ENCODE measurements at regions not wholly inside any gene's neighbourhood (a gene's known extent, or its start where the extent isn't known, plus 50 kb on each side); places are given as distances from the start of the nearest gene placed in this dataset.

DNA sequence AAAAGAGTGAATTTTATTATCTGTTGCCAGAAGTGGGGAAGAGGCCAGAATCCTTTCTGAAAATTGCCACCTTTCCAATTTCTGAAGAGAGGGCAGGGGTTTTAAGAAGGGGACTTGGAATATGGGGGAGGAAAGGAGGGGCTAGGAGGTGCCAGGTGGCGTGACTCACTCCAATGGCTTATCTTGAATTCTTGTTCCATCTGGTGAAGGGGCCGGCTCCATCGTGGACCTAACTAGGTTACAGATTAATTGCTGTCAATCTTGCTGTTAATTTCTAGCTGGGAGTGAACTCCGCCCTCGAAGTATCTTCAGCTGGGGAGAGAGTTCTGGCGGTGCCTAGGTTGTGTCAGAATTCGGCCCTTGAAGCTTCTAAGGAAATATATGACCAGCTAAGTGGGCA lies 138.7 kb downstream of the YTHDC2 start:
- DNase-seq (ENCODE audit: insufficient read length) (no peak), FAIRE-seq (no peak)
- TF ChIP-seq TAF1 (IDR thresholded peaks at IDR 0.05; ENCODE audit: borderline replicate concordance, low read depth, low read length): no peak
- TF ChIP-seq POLR2A (IDR thresholded peaks at IDR 0.05; ENCODE audit: low read depth, low read length): no peak
- TF ChIP-seq POLR2AphosphoS5 (IDR thresholded peaks at IDR 0.05; ENCODE audit: low read depth, low read length): no peak

DNA sequence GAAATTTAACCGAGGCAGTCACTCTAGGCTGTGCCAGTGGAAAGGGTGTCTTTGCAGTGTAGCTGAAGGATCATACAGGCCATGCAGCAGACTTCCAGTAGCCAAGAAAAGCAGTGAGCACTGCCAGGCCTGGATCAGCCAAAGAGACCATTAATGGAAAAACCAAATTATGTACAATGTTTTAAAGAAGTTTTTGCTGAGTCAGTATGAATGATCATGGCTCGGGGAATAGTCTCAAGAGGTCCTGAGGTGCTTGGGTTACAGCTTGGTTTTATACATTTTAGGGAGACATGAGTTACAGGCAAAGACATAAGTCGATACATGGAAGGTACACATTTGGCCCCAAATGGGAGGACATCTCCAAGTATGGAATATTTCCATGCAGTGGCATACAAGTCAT lies 141.3 kb downstream of the YTHDC2 start:
- FAIRE-seq: no peak
- no peak for DNase-seq (ENCODE audit: insufficient read length)

DNA sequence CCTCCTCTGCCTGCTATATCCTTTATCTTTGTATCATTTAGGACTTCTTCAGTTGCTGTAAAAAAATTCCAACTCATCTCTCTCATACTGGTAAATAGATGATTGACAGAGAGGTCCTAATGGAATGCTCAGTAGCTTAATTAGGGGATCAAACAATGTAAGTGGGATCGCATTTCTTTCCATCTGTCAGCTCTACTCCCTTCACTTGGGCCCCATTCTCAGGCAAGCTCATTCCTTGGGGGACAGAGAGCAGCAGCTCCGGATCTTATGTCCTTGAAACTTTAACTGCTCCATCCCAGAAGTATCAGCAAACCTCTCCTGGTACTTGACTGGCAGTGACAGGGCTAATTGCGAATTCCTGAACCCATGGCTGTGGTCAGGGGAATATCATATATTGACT lies 146.7 kb downstream of the YTHDC2 start:
- DNase-seq (ENCODE audit: insufficient read length) (no peak), FAIRE-seq (no peak)
- TF ChIP-seq TAF1 (IDR thresholded peaks at IDR 0.05; ENCODE audit: borderline replicate concordance, low read depth, low read length): no peak
- no peak for TF ChIP-seq POLR2A (IDR thresholded peaks at IDR 0.05; ENCODE audit: low read depth, low read length)
- TF ChIP-seq POLR2AphosphoS5 (IDR thresholded peaks at IDR 0.05; ENCODE audit: low read depth, low read length): no peak

More for the DNA sequence above, 141.3 kb downstream of the YTHDC2 start:
- TF ChIP-seq TAF1 (IDR thresholded peaks at IDR 0.05; ENCODE audit: borderline replicate concordance, low read depth, low read length): no peak
- TF ChIP-seq POLR2A (IDR thresholded peaks at IDR 0.05; ENCODE audit: low read depth, low read length): no peak
- TF ChIP-seq POLR2AphosphoS5 (IDR thresholded peaks at IDR 0.05; ENCODE audit: low read depth, low read length): no peak

DNA sequence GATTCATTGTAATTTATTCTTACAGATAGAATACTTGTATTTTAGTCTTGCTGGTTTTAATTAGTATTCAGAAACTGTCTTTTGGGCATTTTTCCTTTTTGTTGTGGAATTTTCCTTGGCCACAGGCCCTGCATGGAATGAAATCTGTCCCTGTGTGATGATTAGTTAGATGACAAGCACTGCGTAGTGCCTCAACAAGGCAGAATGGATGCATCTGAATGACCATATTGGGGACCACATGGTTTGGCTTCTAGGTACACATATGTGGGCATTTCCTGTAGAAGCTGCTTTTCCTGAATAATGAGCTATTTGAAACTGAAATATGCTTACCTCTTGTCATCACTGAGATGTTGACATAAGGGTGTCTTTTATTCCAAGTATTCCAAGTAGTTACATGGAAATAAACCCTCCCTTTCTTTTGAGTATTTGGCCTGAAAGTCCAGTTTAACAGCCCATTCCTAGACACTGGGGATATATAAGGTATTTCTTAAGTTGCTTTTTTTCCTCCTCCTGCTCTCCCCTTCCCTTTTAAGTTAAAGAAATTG lies 147.3 kb downstream of the YTHDC2 start:
- DNase-seq (ENCODE audit: insufficient read length): no peak
- no peak for FAIRE-seq
- TF ChIP-seq TAF1 (IDR thresholded peaks at IDR 0.05; ENCODE audit: borderline replicate concordance, low read depth, low read length) (no peak), POLR2AphosphoS5 (IDR thresholded peaks at IDR 0.05; ENCODE audit: low read depth, low read length) (no peak), POLR2A (IDR thresholded peaks at IDR 0.05; ENCODE audit: low read depth, low read length) (no peak)

DNA sequence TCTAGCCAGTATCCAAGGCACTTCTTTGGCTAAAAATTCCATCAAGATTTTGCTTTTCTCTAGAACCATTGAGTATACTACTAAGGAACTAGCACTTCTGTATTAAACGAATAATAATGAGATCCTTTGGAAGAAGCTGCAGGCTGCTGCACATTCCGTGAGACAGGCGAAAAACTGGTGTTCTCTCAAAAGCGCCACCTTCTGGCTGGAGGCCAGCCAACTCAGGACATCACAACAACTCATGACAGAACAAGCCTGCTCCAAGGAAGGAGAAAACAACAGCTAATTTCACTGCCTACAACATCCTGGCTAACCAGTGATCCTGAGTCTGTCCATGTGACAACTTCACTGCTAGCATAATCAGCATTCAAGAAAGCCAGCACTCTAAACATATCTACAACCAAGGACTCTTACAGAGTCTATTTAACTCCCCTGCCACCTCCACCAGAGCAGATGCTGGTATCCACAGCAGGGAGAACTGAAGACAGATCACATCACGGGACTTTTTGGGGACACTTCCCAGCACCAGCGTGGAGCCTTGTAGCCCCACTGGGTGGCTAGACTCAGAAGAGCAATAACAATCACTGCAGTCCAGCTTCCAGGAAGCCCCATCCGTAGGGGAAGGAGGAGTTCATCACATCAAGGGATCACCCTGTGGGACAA lies 150.5 kb downstream of the YTHDC2 start:
- TF ChIP-seq TAF1 (IDR thresholded peaks at IDR 0.05; ENCODE audit: borderline replicate concordance, low read depth, low read length) (no peak), POLR2A (IDR thresholded peaks at IDR 0.05; ENCODE audit: low read depth, low read length) (no peak), POLR2AphosphoS5 (IDR thresholded peaks at IDR 0.05; ENCODE audit: low read depth, low read length) (no peak)
- FAIRE-seq (no peak), DNase-seq (ENCODE audit: insufficient read length) (no peak)

DNA sequence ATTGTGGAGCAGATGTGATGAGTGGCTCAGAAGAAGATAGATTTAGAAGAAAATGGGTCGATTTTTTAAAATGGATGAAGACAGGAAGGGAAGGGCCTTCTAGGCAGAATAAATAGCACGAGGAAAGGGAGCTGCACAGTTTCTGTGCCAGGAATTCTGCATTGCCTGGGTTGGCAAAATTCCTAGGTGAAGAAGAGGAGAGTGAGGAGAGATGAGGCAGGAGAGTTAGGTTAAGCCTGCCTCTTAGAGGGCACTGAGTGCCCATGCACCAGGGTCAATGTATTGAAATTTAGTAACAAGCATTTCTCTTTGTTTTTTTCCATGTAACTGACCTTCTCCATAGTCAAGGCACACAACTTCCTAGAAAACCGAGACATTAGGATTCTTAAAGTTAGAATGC lies 159.5 kb downstream of the YTHDC2 start:
- TF ChIP-seq POLR2AphosphoS5 (IDR thresholded peaks at IDR 0.05; ENCODE audit: low read depth, low read length) (no peak), POLR2A (IDR thresholded peaks at IDR 0.05; ENCODE audit: low read depth, low read length) (no peak), TAF1 (IDR thresholded peaks at IDR 0.05; ENCODE audit: borderline replicate concordance, low read depth, low read length) (no peak)
- DNase-seq (ENCODE audit: insufficient read length) (no peak), FAIRE-seq (no peak)

DNA sequence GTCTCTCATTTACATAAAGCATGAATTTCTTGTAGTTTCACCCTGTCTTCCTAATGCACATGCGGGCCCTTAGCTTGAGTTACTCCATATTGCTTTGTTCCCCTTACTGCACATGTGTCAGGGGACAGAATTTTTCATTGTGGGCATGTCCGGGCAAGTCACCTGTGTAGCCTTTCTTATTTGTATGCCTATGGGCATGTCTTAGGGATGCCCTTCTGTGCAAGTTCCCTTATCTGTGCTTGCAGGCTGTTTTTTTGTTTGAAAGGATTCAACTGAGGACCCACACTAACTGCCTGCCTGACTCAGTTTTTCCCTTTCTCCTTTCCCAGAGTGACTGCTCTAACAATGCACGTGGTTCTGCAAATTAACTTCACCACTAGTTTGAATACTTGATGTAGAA lies 161.7 kb downstream of the YTHDC2 start:
- no peak for FAIRE-seq
- TF ChIP-seq POLR2AphosphoS5 (IDR thresholded peaks at IDR 0.05; ENCODE audit: low read depth, low read length) (no peak), TAF1 (IDR thresholded peaks at IDR 0.05; ENCODE audit: borderline replicate concordance, low read depth, low read length) (no peak), POLR2A (IDR thresholded peaks at IDR 0.05; ENCODE audit: low read depth, low read length) (no peak)
- no peak for DNase-seq (ENCODE audit: insufficient read length)

DNA sequence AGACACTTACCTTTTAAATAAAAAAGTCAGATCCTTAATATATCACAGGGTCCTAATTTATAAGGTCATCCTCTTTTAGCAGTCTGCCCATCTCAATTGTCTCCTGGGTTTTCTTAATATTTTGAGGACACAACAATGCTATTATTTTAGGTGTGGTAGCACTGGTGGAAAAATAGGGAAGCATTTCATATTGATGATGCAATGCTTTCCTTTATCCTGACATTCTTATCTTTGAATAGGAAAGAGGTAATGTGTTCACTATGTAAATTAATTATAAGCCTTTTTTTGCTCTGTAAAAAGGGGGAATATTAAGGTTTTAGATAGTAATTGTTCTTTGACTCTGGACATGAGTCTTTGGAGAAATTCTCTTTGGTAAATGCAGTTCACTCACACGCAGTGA lies 164.7 kb downstream of the YTHDC2 start:
- TF ChIP-seq TAF1 (IDR thresholded peaks at IDR 0.05; ENCODE audit: borderline replicate concordance, low read depth, low read length) (no peak), POLR2A (IDR thresholded peaks at IDR 0.05; ENCODE audit: low read depth, low read length) (no peak)
- FAIRE-seq (no peak), DNase-seq (ENCODE audit: insufficient read length) (no peak)

DNA sequence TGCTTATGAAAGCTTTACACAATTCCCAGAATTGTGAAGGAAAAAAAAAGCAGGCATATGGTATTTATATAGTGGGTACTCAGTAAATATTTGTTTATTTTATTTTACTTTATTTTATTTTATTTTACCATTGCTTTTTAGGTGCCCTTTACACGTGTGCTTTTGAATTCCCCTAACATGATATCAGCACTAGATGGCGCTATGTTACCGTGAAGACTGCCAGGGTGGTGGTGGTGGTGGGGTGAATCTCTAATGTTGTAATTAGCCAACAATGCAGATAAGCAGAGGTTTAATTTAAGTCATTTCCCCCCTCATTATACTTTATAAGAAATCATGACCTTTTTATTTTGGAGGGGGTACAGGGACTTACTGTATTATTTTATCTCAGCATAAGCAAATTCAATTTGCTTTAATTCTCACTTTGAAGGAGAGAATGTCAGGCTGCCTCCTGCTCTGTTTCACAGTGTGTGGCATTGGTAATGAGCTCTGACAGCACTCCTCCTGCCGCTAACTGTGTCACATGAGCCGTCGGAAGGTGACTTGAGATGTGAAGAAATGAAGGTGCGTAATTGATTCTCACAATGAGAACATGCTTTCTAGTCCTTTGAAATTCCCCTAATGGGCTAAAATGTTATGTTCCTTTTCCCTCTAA lies 165.6 kb downstream of the YTHDC2 start:
- no peak for FAIRE-seq
- TF ChIP-seq POLR2A (IDR thresholded peaks at IDR 0.05; ENCODE audit: low read depth, low read length) (no peak), POLR2AphosphoS5 (IDR thresholded peaks at IDR 0.05; ENCODE audit: low read depth, low read length) (no peak), TAF1 (IDR thresholded peaks at IDR 0.05; ENCODE audit: borderline replicate concordance, low read depth, low read length) (no peak)
- no peak for DNase-seq (ENCODE audit: insufficient read length)

DNA sequence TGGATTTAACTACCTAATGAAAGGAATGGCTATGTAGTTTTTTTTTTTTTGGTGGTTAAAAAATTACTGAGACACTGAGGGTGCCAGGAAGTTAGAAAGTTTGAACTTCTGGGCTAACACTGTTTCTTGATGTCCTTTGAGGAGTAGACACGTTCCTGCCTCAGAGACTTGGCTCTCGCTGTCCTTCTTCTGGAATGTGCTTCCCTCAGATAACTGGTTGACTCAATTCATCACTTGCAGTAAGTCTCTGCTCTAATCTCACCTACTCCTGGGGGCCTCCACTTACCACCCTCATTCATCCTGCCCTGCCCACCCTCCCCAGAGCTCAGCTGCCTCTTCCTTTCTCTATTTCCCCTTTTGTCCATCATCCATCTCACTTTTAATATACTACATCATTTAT lies 167.0 kb downstream of the YTHDC2 start:
- DNase-seq (ENCODE audit: insufficient read length): no peak
- TF ChIP-seq POLR2AphosphoS5 (IDR thresholded peaks at IDR 0.05; ENCODE audit: low read depth, low read length) (no peak), TAF1 (IDR thresholded peaks at IDR 0.05; ENCODE audit: borderline replicate concordance, low read depth, low read length) (no peak), POLR2A (IDR thresholded peaks at IDR 0.05; ENCODE audit: low read depth, low read length) (no peak)
- FAIRE-seq: no peak

DNA sequence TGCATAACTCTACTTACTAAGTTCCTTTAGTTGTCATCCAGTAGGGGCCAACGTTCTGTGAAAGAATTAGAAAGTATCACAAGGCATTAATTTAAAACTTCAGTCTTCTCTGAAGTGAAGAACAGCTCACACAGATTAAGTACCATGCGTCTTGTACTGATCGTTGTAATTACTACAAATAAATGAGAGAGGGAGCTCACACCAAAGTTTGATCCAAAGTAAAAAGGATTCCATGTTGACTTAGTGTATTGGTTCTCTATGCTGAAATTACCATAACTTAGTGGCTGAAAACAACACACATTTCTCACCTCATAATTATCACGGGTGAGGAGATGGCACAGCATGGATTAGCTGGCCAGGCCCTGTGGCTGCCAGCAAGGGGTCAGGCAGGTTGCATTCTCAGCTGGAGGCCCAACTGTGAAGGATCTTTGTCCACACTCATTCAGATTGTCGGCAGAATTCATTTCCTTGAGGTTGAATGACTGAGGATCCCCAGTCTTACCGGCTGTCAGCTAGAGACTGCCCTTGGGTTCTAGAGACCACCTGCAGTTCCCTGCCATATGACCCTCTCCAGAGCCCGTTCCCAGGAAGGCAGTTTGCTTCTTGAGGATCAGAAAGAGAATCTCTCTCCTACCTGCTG lies 169.1 kb downstream of the YTHDC2 start:
- TF ChIP-seq POLR2A (IDR thresholded peaks at IDR 0.05; ENCODE audit: low read depth, low read length) (no peak), POLR2AphosphoS5 (IDR thresholded peaks at IDR 0.05; ENCODE audit: low read depth, low read length) (no peak), TAF1 (IDR thresholded peaks at IDR 0.05; ENCODE audit: borderline replicate concordance, low read depth, low read length) (no peak)
- DNase-seq (ENCODE audit: insufficient read length) (no peak), FAIRE-seq (no peak)

DNA sequence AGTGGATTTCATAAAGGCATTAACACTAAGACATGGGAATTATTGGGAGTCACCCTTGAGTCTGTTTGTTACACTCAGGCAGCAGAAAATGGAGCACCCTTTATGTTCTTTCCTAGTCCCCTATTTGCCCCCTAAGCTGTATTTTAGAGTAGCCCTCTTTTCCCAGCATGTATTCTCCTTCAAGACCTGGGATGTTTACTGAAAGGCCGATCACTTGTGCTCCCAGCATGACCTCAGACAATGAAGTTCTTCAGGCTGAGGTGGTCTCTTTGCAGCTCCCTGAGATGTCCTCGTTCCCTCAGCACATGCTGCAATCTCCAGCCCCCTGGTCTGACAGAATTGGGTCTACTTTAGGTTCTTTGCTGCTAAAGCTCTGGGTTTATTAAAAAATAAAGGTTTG lies 169.7 kb downstream of the YTHDC2 start:
- TF ChIP-seq POLR2A (IDR thresholded peaks at IDR 0.05; ENCODE audit: low read depth, low read length) (no peak), POLR2AphosphoS5 (IDR thresholded peaks at IDR 0.05; ENCODE audit: low read depth, low read length) (no peak), TAF1 (IDR thresholded peaks at IDR 0.05; ENCODE audit: borderline replicate concordance, low read depth, low read length) (no peak)
- FAIRE-seq (no peak), DNase-seq (ENCODE audit: insufficient read length) (no peak)

Data from GM12892 (cell line).